ENCODE measurements at regions not wholly inside any gene's neighbourhood (a gene's known extent, or its start where the extent isn't known, plus 50 kb on each side); places are given as distances from the start of the nearest gene placed in this dataset.

DNA sequence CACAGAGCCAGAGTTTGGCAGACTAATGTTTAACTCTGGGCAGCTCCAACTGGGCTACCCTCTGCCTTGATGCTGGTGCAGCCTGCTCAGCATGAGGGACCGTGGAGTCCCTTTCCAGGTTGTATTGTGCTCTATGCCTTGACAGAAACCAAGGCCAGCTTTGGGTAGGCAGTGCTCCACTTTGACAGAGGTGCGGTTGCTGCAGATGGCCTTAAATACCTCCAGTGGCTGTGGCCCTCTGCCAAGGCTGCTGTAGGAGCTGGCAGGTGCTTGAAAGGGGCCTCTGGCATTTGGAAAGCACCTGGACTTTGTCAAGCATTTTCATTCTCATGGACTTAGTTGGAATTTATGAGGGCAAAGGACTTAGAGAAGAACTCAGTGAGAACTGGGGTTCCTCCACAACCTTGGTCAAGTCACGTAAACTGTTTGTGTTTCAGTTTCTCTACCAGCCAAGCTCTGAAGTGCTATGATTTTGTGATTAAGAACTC lies 249.7 kb upstream of the ZNF462 start:
- H3K36me3 ChIP-seq: no peaks in the 10 kb centered on the region
- H3K27me3 ChIP-seq: no peaks in the 10 kb centered on the region
- TF ChIP-seq, protein P1, sequence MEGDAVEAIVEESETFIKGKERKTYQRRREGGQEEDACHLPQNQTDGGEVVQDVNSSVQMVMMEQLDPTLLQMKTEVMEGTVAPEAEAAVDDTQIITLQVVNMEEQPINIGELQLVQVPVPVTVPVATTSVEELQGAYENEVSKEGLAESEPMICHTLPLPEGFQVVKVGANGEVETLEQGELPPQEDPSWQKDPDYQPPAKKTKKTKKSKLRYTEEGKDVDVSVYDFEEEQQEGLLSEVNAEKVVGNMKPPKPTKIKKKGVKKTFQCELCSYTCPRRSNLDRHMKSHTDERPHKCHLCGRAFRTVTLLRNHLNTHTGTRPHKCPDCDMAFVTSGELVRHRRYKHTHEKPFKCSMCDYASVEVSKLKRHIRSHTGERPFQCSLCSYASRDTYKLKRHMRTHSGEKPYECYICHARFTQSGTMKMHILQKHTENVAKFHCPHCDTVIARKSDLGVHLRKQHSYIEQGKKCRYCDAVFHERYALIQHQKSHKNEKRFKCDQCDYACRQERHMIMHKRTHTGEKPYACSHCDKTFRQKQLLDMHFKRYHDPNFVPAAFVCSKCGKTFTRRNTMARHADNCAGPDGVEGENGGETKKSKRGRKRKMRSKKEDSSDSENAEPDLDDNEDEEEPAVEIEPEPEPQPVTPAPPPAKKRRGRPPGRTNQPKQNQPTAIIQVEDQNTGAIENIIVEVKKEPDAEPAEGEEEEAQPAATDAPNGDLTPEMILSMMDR (IDR thresholded peaks at IDR 0.05): no peak
- no peak overlapping the region for H3K4me3 ChIP-seq
- FAIRE-seq: no peak
- ATAC-seq: peak; percentile 21 to 79 (median 44)
- intact Hi-C loops (cut with DNase I): no loop called here
- H3K27ac ChIP-seq: no peak overlapping the region
- WGBS, 2 donors: 29 to 34% methylated on average over 3 of the region's 3 CpGs
- H3K9me3 ChIP-seq: no peaks in the 10 kb centered on the region
- H3K4me1 ChIP-seq: no peaks in the 10 kb centered on the region
- DNase-seq: peak in 5 of 6 donors; percentile 13 to 64 (median 40)

DNA sequence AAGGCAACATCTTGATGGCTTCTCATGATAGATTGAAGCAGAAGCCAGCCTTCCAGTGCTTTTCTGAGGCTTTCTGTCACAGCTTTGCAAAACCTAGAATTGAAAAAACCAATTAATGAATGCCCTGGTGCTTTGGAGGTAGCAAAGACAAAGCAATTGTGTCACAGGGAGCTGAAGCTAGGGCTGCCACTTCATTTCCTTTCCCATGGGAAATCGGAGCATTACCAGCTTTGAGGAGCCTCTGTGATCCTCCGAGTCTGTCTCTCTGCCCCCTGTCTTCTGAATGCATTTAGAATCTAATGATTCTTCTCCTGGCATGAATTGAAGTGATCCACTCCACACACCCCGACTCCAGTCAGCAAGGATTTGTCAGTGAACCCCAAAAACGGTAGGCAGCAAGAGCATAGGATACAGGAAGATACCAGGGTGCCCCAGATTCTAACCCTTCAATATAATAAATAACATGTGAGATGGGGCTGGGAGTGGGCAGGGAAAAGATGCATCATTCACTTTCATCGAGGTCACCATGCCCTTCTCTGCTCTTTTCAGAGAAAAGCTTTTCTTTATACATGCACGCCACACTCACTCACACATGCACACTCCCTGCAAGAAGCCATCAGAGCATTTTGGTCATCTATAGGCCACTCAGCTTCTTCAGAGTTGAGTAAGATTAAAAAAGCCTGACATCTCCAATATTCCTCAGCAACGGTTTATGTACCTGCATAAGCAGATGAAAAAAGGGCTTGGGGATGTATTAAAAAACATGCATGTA lies 247.7 kb upstream of the ZNF462 start:
- no peak for DNase-seq
- no peak overlapping the region for H3K4me3 ChIP-seq
- no peaks in the 10 kb centered on the region for H3K9me3 ChIP-seq
- intact Hi-C loops (cut with DNase I): no loop called here
- no peaks in the 10 kb centered on the region for H3K27me3 ChIP-seq
- no peak for FAIRE-seq
- TF ChIP-seq, protein P1 (IDR thresholded peaks at IDR 0.05): no peak
- WGBS, 2 donors: 66 to 81% methylated on average over 7 of the region's 7 CpGs
- ATAC-seq: no peak
- H3K36me3 ChIP-seq: no peaks in the 10 kb centered on the region
- no peaks in the 10 kb centered on the region for H3K4me1 ChIP-seq
- no peak overlapping the region for H3K27ac ChIP-seq

DNA sequence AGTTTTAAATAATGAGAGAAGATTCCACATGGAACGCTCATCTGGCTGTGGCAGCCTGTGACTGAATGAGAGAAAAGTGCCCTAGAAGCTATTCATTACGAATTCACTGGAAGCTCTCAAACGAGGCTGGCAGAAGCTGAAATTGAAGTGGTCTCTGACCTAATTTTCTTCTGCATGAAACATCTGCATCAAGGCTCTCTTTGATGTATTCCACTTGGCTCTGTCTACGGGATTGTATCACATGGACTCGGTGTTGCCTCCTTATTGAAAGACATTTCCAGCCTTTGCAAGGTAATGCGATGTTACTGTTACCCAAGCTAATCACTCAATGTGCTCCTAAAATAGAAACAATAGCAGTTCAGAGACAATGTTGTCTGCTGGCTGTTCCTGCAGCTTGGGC lies 246.9 kb upstream of the ZNF462 start:
- ATAC-seq (no peak), FAIRE-seq (no peak), DNase-seq (no peak)
- Histone ChIP-seq H3K27me3 (no peaks in the 10 kb centered on the region), H3K9me3 (no peaks in the 10 kb centered on the region), H3K4me1 (no peaks in the 10 kb centered on the region), H3K4me3 (no peak overlapping the region), H3K27ac (no peak overlapping the region), H3K36me3 (no peaks in the 10 kb centered on the region)
- 66 to 84% methylated on average over 6 of the region's 6 CpGs for WGBS, 2 donors
- TF ChIP-seq, protein P1 (IDR thresholded peaks at IDR 0.05): no peak
- intact Hi-C loops (cut with DNase I): no loop called here

DNA sequence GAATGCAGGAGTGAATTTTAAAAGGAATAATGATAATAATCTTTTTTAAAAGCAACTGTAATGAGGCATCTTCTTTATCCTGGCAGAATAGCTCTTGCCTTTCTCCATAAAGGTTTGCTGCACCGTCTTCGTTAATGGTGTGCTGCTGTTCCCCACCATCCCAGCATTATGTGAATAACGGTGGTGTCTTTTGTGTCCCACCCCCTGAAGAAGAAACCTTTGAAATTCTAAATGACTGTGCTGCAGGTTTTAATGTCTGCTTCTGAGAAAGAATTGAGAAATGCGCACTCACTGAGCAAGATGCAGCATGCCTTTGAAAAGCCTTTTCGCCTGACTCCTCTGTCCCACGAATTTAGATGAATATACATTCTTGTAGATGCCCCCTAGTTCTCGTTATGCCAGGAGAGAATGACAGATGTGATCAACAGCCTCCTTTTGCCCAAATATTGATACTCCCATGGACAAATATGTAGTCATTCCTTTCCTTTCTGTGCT lies 246.1 kb upstream of the ZNF462 start:
- no peak for FAIRE-seq
- no peak for ATAC-seq
- no peaks in the 10 kb centered on the region for H3K27me3 ChIP-seq
- no peak overlapping the region for H3K27ac ChIP-seq
- no peak overlapping the region for H3K4me3 ChIP-seq
- TF ChIP-seq, protein P1 (IDR thresholded peaks at IDR 0.05): no peak
- intact Hi-C loops (cut with DNase I): no loop called here
- DNase-seq: no peak
- H3K4me1 ChIP-seq: no peaks in the 10 kb centered on the region
- WGBS, 2 donors: 75 to 81% methylated on average over 7 of the region's 7 CpGs
- H3K9me3 ChIP-seq: no peaks in the 10 kb centered on the region
- H3K36me3 ChIP-seq: no peaks in the 10 kb centered on the region

DNA sequence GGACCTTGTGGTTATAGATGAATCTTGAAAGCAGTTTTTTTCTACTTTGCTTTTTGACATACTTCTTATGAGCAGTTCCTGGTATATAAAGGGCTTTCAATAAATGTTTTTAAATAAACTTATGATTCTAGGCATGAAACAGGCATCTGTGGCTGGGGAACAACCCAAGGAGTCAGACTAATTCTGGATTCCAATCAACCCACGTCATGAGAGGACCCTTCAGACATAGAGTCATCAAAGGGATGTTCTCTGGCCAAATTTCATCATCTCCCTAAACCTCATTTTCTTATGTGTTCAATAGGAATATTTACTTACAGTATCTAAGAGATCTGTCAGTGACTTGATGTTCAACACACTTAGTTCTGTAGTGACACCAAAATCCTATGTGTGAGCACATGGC lies 243.8 kb upstream of the ZNF462 start:
- Histone ChIP-seq H3K9me3 (no peaks in the 10 kb centered on the region), H3K27ac (no peak overlapping the region), H3K4me1 (no peaks in the 10 kb centered on the region), H3K4me3 (no peak overlapping the region), H3K36me3 (no peaks in the 10 kb centered on the region), H3K27me3 (no peaks in the 10 kb centered on the region)
- TF ChIP-seq, protein P1 (IDR thresholded peaks at IDR 0.05): no peak
- DNase-seq (no peak), FAIRE-seq (no peak), ATAC-seq (no peak)
- 76 to 93% methylated on average over 1 of the region's 1 CpG for WGBS, 2 donors
- intact Hi-C loops (cut with DNase I): no loop called here
